Activated T-cell treated with anti-CD3 and anti-CD28 coated beads, Interleukin-2, amount 50 U/mL, for 48 hours (primary cell): ENCODE measurements at regions not wholly inside any gene's neighbourhood (a gene's known extent, or its start where the extent isn't known, plus 50 kb on each side); places are given as distances from the start of the nearest gene placed in this dataset.
"Not testable (repeated sequence)": the region's sequence is repeated elsewhere in the genome, so short reads cannot be mapped to it uniquely, and the experiment has no call there.

Source experiments
- DNase-seq, 2 experiments: peaks; one replicate each; pipeline ENCODE4 v3.0.0-alpha.2; 2020

DNA sequence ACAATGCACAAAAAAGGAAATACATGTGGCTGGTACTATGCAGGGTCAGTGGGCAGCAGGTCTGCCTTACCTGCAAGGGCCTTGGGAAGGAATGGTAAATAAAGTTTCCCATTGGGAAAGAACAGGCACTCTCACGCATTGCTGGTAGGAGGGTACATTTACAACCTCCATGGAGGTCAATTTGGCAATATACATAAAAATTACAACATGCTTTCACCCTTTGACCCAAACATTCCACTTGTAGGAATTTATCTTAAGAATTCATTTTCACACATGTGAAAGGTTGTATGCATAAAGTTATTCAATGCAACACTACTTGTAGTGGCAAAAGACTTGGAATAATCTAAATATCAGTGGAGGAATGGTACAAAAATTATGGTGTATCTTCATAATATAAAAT lies 216.4 kb downstream of the DLEU7 start:
- DNase-seq: no peak

DNA sequence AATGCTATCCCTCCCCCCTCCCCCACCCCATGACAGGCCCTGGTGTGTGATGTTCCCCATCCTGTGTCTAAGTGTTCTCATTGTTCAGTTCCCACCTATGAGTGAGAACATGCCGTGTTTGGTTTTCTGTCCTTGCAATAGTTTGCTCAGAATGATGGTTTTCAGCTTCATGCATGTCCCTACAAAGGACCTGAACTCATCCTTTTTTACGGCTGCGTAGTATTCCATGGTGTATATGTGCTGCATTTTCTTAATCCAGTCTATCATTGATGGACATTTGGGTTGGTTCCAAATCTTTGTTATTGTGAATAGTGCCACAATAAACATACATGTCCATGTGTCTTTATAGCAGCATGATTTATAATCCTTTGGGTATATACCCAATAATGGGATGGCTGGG lies 215.0 kb downstream of the DLEU7 start:
- DNase-seq: not testable (repeated sequence)

DNA sequence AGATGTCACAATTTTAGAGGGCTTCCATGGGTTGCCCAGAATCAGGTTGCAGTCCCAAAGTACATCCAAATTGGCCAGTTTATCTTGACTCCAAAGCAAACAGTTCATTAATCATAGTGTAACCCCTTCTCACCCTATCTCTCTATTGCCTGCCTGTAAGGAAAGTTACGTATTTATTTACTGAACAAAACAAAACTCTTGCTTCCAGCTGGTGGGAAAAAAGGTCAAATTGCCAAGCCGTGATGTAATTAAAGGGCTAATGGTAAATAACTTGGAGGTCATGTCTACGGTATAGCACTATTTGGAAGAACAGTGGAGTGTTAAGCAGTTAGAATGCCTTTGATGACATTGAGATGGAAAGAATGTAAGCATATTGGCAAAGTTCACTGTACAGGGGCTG lies 214.0 kb downstream of the DLEU7 start:
- DNase-seq: no peak

DNA sequence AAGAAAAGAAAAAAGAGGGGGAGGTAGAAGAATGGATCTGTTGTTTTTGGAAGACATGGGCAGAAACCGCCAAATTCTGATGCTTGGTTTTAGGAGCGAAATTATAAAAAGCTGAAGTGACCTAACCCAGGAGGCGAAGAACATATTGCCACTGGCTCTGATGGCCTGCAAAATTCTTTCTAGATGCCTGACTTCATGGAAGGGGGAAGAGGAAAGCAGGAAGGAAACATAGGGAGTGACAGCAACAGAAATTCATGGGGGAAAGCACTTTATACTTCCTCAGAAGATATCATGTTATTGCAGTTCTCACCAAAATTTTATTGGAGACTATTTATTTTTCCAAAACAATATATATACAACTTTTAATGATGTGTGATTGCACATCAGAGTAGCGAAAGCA lies 213.5 kb downstream of the DLEU7 start:
- no peak for DNase-seq

DNA sequence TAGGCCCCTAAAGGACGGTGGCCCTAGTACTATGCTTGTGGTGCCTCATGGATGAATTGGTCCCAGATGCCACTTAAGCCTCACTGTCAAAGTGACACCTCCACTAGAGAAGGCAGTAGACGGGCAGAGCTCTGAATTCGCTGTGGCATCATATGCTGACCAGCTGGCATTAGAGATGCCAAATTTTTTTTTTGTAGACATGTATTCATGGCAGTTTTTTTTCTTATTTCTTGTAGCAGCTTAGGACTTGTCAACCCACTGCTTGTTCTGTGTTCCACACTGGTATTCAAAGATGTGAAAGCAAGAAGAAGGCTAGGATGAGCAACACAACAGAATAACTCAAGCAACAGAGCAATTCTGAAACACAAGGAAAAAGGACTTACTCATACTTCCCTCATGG lies 212.5 kb downstream of the DLEU7 start:
- no peak for DNase-seq

DNA sequence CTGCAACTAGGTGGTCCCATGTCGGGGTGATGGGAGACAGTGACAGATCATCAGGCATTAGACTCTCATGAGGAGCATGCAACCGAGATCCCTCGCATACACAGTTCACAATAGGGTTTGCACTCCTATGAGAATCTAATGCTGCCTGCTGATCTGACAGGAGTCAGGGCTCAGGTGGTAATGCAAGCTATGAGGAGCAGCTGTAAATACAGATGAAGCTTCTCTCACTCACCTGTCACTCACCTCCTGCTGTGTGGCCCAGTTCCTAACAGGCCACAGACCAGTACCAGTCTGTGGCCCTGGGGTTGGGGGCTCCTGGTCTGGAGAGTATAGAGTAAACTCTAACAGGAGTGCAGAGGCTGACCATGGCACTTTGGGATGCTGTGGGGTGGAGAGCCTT lies 209.2 kb downstream of the DLEU7 start:
- no peak for DNase-seq

DNA sequence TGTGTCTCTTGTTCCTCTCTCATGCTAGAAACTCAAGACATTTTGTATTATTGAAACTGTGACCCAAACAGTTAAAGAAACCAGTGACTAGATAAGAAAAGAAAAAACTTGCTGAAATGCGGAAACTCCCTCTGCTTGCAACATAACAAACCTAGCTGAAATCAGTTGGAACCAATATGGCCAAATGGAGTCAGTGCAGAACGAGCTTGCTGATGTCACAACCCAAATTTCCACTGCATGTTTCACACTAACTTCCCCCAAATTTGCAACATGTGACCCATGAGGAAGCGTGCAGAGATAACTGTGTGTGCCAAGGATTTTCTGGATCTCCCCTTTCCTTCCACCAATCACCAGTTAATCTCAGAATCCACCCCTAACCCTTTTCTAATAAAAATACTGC lies 208.0 kb downstream of the DLEU7 start:
- no peak for DNase-seq

DNA sequence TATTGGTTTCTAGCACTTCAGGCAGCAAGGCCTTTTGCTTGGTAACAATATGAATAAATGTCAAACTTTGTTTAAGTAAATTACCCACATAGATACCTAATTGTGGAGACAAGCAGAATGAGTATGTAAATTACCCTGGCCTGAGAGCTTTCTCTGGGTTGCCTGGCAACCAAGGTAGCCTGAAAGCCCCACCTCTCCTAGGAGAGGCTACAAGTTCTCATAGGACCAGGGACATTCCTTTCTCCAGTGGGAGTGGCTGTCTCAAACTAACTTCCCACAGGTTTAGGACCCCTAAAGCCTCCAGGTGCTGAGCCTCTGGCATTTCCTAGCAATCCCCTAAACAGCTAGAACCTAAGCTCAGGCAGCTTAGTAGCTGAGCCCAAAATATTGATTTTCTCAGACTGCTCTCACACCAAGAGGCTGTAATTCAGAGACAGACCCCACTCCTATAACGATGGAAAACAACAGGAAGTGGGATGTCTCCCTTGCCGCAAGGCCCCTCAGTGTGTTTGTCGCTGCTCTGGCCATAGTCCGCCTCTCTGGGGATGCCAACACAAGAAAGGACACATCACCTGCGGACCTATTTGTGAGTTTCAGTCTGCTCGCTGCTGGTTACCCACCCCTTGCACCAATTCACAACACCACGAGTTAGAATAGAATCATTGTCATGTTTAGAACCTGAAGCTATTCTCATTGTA lies 207.3 kb downstream of the DLEU7 start:
- DNase-seq: no peak

DNA sequence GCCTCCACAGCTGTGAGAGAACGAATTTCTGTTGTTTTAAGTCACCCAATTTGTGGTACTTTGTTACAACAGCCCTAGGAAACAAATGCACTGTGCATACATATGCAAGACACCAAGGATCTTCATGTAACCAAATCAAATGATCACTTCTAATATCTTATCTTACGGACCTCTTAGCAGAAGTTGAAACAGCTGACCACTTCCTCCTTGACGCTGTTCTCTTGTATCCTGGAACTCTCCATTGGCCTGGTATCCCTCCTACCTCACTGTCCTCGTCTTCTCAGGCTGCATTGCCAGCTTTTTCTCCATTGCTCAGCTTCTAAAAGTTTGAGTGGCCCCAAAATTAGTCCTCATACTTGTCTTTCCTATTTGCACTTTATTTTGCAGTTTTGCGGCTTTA lies 200.4 kb downstream of the DLEU7 start:
- no peak for DNase-seq

DNA sequence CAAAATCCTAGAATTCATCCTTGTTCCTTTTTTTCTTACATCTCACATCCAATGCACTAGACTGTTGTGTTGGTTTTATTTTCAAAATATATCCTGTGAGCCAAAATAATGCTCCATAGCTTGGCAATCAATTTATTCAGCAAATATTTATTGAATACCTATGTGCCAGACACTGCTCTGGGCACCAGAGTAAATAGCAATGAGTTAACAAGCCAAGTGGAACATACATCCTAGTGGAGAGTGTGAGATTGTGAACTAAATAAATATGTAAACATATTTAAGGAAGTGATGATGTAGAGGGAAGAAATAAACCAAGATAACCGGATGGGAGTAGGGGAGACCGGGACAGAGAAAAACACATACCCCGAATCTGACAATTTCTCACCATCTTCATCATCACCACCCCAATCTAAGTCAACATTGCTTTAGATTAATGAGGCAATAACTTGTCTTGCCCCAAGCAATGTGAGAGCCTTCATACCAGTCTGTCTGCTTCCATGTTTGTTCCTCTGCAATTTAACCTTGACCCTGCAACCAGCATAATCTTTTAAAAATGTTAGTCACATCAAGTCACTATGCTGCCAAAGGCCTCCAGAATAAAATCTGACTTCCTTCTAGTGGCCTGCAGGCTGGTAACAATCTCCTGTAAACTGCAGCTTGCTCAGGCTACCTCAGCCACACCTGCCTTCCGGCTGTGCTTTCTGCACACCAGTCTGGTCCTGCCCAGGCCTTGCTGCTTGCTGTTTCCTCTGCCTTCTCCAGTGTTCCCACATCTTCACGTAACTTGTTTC lies 199.2 kb downstream of the DLEU7 start:
- DNase-seq: no peak

DNA sequence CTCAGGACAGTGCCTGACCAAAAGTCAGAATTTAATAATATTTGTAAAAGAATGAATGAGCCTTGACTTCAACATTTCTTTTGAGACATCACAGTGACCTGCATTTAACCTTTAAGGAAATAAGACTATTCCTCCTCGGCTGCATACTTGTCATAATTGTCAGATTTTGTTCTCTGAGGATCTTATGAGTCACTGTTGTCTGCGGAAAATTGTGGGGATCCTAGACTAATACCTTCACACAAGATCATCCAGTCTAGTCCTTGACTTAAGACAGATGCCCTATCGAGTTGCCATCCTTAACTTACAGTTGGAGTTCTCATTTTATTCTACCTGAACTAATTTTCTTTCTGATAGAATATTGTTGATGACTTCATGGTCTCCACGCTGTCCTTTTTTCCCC lies 198.4 kb downstream of the DLEU7 start:
- no peak for DNase-seq

DNA sequence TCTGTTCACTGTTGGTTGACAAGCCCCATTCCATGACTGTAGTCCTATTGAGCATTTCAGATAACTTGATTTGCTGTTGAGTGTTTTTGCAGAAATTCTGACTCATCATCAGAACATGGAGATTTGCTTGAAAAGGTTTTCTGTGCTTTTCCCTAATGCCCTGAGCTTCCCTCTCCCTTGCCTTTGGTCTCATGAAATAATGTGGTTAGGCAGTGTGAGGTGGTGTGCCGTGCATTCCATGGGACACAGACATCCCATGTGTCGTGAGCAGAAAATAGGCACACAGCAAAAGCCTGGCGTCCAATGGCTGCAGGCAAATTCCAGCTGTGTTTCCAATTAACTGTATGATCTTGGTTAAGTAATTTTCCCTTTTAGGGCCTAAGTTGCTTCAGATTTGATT lies 197.4 kb downstream of the DLEU7 start:
- DNase-seq: no peak

DNA sequence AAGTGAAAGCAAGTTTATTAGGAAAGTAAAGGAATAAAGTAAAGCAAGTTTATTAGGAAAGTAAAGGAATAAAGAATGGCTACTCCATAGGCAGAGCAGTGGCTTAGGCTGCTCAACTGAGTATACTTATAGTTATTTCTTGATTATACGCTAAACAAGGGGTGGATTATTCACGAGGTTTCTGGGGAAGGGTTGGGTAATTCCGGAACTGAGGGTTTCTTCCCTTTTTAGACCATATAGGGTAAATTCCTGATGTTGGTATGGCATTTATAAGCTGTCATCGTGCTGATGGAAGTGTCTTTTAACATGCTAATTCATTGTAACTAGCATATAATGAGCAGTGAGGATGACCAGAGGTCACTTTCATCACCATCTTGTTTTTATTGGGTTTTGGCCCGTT lies 194.3 kb downstream of the DLEU7 start:
- no peak for DNase-seq

DNA sequence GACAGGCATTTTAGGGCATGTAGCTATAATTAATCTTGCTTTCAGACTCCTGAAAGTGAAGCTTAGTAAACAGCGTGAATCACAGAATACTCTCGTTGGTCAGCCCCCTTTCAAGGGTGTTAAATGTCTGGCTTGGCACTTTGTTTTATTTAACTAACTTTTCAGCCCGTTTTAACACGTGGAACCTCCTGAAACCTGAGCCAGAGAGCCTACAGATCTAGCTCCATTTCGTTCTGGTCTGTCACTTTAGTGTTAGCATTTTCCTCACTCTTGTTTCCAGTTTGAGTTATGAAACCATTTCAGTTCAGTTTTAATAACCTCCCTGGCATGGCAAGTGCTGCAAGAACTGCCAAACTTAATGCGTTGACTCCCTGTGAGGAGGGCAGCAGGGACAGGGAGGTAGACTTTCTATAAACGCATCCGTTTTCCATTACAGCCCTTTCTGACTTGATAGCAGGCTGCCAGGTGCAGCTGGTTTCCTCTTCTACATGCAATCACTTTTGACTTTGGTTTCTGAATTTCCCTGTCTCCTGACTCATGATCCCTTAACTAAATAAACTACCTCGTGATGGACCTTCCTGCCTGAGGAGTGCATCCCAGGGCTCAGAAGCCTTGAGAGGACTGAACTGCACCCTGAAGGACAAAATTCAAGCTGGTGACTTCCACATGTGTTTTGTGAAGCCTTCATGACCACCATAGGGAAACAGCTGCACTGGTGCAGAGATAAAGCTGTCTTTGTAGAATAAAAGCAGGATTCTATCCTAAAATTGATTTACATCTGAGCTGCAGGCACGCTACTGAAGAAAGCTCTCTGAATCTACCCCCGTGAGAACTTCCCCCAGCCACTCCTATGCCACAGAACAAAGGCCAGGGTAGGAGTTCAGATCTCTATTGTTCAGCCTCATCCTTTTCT lies 192.6 kb downstream of the DLEU7 start:
- DNase-seq: no peak

DNA sequence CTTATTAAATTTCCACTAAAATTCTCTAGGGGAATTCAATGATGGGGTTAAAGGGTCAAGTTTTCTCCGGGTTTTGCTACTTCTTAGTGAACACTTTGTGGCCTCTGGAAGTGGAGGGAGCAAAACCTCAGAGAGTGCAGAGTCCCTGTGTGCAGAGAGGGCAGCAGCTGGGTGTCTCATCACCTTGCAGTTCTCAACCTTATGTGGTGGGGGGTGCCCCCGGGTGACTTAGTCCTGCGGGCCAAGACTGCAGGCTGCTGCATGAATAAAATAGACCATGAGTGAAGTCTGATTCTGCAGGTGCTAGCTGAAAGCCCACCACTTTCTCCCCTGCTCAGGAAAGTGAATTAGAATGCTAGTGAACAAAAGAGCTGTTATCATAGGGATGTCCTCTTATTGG lies 191.6 kb downstream of the DLEU7 start:
- DNase-seq: no peak

DNA sequence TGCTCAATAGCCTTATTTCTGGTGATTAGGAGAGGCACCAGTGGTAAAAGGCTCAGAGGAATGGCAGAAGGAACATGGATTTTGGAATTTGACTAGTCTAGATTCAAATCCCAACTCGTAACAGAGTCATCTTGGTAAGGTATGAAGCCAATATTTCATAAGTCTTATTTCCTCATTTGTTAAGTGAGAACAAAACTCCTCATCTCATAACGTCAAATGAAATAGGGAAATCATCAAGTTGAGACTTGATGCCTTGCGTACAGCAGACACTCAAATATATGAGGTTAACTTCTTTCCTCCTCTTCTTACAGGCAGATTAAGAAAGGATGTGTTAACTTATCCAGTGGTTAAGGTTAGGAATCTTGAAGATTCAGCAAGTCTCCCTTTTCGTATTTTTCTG lies 189.2 kb downstream of the DLEU7 start:
- no peak for DNase-seq

DNA sequence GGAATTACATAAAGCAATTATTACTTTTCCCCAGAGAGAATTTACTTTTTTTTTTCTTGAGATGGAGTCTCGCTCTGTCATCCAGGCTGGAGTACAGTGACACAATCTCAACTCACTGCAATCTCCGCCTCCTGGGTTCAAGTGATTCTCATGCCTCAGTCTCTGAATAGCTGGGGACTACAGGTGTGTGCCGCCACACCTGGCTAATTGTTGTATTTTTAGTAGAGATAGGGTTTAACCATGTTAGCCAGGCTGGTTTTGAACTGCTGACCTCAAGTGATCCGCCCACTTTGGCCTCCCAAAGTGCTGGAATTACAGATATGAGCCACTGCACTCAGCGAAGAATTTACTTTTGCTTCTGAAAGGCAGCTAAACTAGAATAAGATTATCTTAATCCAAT lies 181.6 kb downstream of the DLEU7 start:
- not testable (repeated sequence) for DNase-seq

DNA sequence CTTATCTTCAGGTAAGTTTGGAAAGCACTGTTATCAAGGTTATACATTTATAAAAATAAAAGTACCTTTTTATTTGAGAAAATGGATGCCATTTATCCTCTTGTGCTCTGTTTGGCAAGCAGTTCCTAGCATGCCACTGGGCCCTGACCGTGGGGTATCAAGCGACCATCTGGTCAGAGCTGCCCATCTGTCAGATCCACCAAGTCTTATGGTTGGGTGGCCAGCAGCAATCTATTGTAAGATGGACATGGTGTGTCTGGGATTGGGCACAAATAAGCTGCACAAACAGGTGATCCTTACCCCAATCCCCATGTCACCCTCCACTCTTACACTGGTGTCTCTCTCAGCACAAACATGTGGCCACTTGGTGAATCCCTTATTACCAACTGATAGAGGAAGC lies 178.5 kb downstream of the DLEU7 start:
- DNase-seq: no peak

DNA sequence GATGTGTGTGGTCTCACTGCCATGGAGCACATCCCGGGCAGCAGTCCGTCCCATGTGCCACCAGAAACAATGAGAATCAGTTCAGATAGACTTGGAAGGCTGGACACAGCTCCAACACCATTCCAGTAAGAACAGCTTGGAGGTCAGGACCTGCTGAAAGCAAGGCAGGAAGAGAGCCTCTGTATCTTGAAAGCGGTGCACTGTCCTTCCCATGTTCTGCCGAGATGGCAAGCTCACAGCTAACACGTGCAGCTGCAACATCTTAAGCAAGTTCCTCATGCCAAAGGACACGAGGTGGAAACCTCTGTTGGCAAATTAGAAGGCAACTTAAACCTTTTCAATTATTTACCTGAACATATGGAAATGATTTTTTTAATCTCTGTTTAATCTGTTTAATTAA lies 175.4 kb downstream of the DLEU7 start:
- no peak for DNase-seq

DNA sequence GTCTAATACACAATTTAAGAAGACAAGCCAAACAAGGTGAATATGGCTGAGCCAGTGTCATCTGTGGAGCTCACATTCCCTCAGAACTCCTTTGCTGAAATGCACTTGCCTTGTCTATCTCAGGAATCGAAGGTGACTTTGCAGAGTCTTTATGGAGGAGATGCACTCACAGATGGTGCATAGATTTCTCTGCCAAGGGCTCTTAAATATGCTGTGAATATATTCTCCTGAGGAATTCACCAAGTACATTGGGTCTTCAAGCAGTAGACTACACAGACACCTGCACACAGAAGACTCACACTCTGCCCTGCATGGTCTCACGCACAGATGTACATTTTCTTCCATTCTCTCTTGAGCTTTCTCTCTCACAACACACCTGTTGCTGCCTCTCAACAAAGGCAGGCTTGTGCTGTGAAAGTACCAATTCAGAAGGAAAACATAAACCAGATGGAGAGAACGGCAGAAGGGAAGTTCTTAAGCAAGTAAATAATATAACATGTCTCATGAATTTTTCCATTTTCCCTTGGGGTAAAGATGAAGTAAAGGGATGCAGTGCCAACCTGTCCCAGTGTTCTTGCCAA lies 174.7 kb downstream of the DLEU7 start:
- DNase-seq: no peak

DNA sequence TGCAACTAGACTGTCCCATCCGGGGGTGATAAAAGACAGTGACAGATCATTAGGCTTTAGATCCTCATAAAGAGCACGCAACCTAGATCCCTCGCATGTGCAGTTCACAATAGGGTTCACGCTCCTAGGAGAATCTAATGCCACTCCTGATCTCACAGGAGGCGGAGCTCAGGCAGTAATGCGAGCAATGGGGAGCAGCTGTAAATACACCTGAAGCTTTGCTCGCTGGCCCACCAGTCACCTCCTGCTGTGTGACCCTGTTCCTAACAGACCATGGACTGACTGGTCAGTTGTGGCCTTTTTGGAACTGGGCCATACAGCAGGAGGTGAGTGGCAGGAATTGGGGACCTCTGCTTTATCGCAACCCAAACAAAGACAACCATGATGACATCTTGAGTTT lies 173.2 kb downstream of the DLEU7 start:
- DNase-seq: no peak

DNA sequence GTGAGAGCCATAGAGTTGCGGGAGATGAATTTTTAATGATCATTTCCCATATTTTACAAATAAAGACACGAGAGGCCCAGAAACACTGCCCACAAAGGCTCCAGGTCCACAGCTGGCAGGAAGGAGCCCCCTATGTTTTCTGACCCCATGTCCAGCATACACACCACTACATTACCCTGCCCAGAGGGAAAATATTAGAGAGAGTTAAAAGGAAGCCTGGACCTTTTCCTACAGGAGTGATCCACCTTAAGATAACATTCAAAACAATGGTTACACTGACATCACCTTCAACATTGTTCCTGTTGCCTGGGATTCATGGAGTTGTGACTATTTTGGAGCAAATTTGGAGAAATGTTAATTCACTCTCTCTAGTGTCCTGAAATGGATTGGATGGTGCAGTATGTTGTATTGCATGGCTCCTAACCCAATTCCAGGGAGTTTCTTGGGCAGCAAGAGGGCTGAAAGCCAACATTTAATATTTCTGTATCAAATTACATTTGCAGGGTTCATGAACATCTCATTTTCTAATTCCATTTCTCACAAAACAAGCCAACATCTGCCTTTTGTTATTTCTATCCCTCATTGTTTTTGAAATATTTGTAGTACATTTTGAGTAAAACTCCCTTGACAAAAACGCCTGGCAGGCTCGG lies 172.5 kb downstream of the DLEU7 start:
- no peak for DNase-seq

DNA sequence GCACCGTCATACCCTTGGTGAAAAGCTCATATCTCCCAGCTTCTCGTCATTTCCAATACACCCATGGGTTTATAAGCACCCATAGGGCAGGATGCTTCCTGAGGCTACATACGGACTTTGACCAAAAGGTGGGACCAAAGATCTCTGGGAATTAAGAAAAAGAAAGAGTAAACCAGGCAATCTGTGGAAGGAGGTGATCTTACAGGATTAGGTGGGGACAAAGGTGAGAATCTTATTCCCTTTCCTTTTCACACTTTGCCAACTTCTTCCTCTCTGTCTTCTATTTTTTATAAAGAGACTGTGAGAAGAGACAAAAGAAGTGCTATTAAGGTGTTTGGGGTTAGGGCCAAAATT lies 172.0 kb downstream of the DLEU7 start:
- no peak for DNase-seq
